ENCODE measurements at regions not wholly inside any gene's neighbourhood (a gene's known extent, or its start where the extent isn't known, plus 50 kb on each side); places are given as distances from the start of the nearest gene placed in this dataset.

DNA sequence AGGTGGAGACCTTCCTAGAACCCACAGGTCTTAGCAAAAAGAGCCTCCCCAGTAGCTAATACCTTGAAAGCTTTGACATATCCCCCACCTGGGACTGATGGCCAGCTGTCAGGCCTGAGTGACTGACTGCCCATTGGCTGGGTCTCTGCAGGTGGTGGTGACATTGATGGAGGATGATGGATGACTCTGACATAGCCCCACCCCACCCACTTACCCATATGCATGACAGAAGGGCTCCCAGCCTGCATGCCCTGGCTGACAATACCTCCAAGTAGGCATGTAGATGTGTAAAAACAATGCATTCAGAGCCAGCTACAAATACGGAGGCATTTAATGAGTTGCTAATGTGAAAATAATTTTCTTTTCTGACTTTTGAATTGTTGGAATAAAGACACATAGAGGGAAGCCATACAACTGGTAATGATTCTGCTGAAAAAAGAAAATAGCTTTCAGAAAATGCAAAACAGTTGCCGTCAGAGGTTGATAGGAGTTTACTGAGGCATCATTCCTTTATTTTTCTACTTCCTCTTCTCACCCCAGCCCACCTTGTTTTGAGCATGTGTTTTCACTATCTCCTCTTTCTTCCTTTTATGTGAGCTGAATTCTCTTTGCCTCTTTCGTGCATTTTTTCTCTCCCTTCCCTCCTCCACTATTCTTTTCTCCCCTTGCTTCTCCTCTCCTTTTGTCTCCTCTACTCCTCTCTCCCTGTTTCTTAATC is 70.6 kb downstream of the OLIG3 start (continued):
- TF ChIP-seq, protein P1, sequence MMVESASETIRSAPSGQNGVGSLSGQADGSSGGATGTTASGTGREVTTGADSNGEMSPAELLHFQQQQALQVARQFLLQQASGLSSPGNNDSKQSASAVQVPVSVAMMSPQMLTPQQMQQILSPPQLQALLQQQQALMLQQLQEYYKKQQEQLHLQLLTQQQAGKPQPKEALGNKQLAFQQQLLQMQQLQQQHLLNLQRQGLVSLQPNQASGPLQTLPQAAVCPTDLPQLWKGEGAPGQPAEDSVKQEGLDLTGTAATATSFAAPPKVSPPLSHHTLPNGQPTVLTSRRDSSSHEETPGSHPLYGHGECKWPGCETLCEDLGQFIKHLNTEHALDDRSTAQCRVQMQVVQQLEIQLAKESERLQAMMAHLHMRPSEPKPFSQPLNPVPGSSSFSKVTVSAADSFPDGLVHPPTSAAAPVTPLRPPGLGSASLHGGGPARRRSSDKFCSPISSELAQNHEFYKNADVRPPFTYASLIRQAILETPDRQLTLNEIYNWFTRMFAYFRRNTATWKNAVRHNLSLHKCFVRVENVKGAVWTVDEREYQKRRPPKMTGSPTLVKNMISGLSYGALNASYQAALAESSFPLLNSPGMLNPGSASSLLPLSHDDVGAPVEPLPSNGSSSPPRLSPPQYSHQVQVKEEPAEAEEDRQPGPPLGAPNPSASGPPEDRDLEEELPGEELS (CRISPR knock-in tag; IDR thresholded peaks at IDR 0.05): 0 out of 2 replicates have a peak, but pooled peaks have one; percentile 19
- no peak for TF ChIP-seq SOX15 (CRISPR knock-in tag; IDR thresholded peaks at IDR 0.05)
- TF ChIP-seq, protein P2, sequence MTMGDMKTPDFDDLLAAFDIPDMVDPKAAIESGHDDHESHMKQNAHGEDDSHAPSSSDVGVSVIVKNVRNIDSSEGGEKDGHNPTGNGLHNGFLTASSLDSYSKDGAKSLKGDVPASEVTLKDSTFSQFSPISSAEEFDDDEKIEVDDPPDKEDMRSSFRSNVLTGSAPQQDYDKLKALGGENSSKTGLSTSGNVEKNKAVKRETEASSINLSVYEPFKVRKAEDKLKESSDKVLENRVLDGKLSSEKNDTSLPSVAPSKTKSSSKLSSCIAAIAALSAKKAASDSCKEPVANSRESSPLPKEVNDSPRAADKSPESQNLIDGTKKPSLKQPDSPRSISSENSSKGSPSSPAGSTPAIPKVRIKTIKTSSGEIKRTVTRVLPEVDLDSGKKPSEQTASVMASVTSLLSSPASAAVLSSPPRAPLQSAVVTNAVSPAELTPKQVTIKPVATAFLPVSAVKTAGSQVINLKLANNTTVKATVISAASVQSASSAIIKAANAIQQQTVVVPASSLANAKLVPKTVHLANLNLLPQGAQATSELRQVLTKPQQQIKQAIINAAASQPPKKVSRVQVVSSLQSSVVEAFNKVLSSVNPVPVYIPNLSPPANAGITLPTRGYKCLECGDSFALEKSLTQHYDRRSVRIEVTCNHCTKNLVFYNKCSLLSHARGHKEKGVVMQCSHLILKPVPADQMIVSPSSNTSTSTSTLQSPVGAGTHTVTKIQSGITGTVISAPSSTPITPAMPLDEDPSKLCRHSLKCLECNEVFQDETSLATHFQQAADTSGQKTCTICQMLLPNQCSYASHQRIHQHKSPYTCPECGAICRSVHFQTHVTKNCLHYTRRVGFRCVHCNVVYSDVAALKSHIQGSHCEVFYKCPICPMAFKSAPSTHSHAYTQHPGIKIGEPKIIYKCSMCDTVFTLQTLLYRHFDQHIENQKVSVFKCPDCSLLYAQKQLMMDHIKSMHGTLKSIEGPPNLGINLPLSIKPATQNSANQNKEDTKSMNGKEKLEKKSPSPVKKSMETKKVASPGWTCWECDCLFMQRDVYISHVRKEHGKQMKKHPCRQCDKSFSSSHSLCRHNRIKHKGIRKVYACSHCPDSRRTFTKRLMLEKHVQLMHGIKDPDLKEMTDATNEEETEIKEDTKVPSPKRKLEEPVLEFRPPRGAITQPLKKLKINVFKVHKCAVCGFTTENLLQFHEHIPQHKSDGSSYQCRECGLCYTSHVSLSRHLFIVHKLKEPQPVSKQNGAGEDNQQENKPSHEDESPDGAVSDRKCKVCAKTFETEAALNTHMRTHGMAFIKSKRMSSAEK (CRISPR knock-in tag; IDR thresholded peaks at IDR 0.05; ENCODE audit: borderline replicate concordance): no peak
- TF ChIP-seq, protein P3, sequence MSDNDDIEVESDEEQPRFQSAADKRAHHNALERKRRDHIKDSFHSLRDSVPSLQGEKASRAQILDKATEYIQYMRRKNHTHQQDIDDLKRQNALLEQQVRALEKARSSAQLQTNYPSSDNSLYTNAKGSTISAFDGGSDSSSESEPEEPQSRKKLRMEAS (CRISPR knock-in tag; IDR thresholded peaks at IDR 0.05): no peak

DNA sequence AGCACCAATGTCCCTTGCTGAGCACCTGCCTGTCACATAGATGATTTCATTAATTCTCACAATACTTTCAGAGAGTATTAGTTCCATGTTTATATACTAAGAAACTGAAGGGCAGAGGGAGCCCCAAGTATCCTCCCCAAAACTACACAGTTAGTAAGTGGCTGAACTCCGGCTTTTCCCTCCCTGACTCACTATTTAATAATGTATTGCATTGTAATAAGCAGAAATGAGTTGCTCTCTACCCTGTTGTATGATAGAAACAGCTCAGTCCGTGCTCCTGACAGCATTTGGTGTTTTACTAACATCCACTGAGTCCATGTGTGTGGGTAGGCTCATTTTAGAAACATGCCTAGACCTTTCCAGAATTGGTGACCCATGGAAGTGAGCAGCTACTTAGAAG is 76.8 kb downstream of the OLIG3 start:
- Mint-ChIP-seq H3K4me3 (no peak overlapping the region), H3K9me3 (peaks cover 2% of the 10 kb centered on the region; the same call in 1 of the 2 replicates), H3K27me3 (ENCODE audit: low read depth) (peaks cover 3% of the 10 kb centered on the region), H3K4me1 (peaks cover 54% of the 10 kb centered on the region), H3K36me3 (peaks cover 2% of the 10 kb centered on the region; the same call in 1 of the 2 replicates), H3K27ac (no peak overlapping the region)
- DNase-seq (ENCODE audit: low spot score): no peak
- ATAC-seq: no peak
- ChIA-PET POLR2A (no interaction called here), CTCF (no interaction called here)
- TF ChIP-seq, protein P4, sequence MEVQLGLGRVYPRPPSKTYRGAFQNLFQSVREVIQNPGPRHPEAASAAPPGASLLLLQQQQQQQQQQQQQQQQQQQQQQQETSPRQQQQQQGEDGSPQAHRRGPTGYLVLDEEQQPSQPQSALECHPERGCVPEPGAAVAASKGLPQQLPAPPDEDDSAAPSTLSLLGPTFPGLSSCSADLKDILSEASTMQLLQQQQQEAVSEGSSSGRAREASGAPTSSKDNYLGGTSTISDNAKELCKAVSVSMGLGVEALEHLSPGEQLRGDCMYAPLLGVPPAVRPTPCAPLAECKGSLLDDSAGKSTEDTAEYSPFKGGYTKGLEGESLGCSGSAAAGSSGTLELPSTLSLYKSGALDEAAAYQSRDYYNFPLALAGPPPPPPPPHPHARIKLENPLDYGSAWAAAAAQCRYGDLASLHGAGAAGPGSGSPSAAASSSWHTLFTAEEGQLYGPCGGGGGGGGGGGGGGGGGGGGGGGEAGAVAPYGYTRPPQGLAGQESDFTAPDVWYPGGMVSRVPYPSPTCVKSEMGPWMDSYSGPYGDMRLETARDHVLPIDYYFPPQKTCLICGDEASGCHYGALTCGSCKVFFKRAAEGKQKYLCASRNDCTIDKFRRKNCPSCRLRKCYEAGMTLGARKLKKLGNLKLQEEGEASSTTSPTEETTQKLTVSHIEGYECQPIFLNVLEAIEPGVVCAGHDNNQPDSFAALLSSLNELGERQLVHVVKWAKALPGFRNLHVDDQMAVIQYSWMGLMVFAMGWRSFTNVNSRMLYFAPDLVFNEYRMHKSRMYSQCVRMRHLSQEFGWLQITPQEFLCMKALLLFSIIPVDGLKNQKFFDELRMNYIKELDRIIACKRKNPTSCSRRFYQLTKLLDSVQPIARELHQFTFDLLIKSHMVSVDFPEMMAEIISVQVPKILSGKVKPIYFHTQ (CRISPR knock-in tag; IDR thresholded peaks at IDR 0.05): no peak
- TF ChIP-seq GABPB1 (CRISPR knock-in tag; IDR thresholded peaks at IDR 0.05) (no peak), SP1 (CRISPR knock-in tag; conservative IDR thresholded peaks at IDR 0.05) (no peak), MXD4 (CRISPR knock-in tag; IDR thresholded peaks at IDR 0.05; ENCODE audit: borderline replicate concordance) (no peak), ZNF263 (CRISPR knock-in tag; IDR thresholded peaks at IDR 0.05; ENCODE audit: low read depth) (no peak), ZNF671 (CRISPR knock-in tag; IDR thresholded peaks at IDR 0.05) (no peak), ZNF396 (CRISPR knock-in tag; IDR thresholded peaks at IDR 0.05; ENCODE audit: borderline replicate concordance) (no peak), SMAD4 (CRISPR knock-in tag; IDR thresholded peaks at IDR 0.05) (no peak), TCF7 (CRISPR knock-in tag; IDR thresholded peaks at IDR 0.05; ENCODE audit: low read depth) (no peak), TEAD1 (CRISPR knock-in tag; IDR thresholded peaks at IDR 0.05) (no peak), NR2C2 (CRISPR knock-in tag; IDR thresholded peaks at IDR 0.05) (no peak)
- TF ChIP-seq, protein P5, sequence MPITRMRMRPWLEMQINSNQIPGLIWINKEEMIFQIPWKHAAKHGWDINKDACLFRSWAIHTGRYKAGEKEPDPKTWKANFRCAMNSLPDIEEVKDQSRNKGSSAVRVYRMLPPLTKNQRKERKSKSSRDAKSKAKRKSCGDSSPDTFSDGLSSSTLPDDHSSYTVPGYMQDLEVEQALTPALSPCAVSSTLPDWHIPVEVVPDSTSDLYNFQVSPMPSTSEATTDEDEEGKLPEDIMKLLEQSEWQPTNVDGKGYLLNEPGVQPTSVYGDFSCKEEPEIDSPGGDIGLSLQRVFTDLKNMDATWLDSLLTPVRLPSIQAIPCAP (CRISPR knock-in tag; IDR thresholded peaks at IDR 0.05): no peak
- TF ChIP-seq, protein P6, sequence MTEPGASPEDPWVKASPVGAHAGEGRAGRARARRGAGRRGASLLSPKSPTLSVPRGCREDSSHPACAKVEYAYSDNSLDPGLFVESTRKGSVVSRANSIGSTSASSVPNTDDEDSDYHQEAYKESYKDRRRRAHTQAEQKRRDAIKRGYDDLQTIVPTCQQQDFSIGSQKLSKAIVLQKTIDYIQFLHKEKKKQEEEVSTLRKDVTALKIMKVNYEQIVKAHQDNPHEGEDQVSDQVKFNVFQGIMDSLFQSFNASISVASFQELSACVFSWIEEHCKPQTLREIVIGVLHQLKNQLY (CRISPR knock-in tag; IDR thresholded peaks at IDR 0.05): no peak
- TF ChIP-seq, protein P7, sequence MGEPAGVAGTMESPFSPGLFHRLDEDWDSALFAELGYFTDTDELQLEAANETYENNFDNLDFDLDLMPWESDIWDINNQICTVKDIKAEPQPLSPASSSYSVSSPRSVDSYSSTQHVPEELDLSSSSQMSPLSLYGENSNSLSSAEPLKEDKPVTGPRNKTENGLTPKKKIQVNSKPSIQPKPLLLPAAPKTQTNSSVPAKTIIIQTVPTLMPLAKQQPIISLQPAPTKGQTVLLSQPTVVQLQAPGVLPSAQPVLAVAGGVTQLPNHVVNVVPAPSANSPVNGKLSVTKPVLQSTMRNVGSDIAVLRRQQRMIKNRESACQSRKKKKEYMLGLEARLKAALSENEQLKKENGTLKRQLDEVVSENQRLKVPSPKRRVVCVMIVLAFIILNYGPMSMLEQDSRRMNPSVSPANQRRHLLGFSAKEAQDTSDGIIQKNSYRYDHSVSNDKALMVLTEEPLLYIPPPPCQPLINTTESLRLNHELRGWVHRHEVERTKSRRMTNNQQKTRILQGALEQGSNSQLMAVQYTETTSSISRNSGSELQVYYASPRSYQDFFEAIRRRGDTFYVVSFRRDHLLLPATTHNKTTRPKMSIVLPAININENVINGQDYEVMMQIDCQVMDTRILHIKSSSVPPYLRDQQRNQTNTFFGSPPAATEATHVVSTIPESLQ (CRISPR knock-in tag; IDR thresholded peaks at IDR 0.05): no peak
- TF ChIP-seq, protein P8, sequence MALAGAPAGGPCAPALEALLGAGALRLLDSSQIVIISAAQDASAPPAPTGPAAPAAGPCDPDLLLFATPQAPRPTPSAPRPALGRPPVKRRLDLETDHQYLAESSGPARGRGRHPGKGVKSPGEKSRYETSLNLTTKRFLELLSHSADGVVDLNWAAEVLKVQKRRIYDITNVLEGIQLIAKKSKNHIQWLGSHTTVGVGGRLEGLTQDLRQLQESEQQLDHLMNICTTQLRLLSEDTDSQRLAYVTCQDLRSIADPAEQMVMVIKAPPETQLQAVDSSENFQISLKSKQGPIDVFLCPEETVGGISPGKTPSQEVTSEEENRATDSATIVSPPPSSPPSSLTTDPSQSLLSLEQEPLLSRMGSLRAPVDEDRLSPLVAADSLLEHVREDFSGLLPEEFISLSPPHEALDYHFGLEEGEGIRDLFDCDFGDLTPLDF (CRISPR knock-in tag; IDR thresholded peaks at IDR 0.05): no peak
- TF ChIP-seq, protein P9, sequence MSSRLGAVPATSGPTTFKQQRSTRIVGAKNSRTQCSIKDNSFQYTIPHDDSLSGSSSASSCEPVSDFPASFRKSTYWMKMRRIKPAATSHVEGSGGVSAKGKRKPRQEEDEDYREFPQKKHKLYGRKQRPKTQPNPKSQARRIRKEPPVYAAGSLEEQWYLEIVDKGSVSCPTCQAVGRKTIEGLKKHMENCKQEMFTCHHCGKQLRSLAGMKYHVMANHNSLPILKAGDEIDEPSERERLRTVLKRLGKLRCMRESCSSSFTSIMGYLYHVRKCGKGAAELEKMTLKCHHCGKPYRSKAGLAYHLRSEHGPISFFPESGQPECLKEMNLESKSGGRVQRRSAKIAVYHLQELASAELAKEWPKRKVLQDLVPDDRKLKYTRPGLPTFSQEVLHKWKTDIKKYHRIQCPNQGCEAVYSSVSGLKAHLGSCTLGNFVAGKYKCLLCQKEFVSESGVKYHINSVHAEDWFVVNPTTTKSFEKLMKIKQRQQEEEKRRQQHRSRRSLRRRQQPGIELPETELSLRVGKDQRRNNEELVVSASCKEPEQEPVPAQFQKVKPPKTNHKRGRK (CRISPR knock-in tag; IDR thresholded peaks at IDR 0.05; ENCODE audit: borderline replicate concordance): no peak
